ENCODE measurements at regions not wholly inside any gene's neighbourhood (a gene's known extent, or its start where the extent isn't known, plus 50 kb on each side); places are given as distances from the start of the nearest gene placed in this dataset.

- no peak for DNase-seq
These were observed 267.1 kb downstream of the ADGB start for GRCh38 chr6:146865756-146866379.

GRCh38 chr6:146866731-146867414, 268.1 kb downstream of the ADGB start:
- DNase-seq, result no peak

- no peak for DNase-seq
These were observed 270.0 kb downstream of the ADGB start for GRCh38 chr6:146868671-146869209.

- DNase-seq, result no peak
These were observed 272.0 kb downstream of the ADGB start for GRCh38 chr6:146870760-146871159.

GRCh38 chr6:146871611-146872425, 273.0 kb downstream of the ADGB start:
- DNase-seq, result no peak

GRCh38 chr6:146872426-146872785, 273.6 kb downstream of the ADGB start:
- DNase-seq, result no peak

- no peak for DNase-seq
These were observed 275.7 kb downstream of the ADGB start for GRCh38 chr6:146874278-146875018.

- no peak for DNase-seq
These were observed 277.1 kb downstream of the ADGB start for GRCh38 chr6:146875927-146876270.

GRCh38 chr6:146876271-146877151, 277.7 kb downstream of the ADGB start:
- no peak for DNase-seq

GRCh38 chr6:146878168-146878951, 279.6 kb downstream of the ADGB start:
- DNase-seq, result no peak

- DNase-seq, result no peak
These were observed 280.2 kb downstream of the ADGB start for GRCh38 chr6:146878952-146879340.

GRCh38 chr6:146879406-146880117, 280.8 kb downstream of the ADGB start:
- DNase-seq, result no peak

- DNase-seq, result no peak
These were observed 282.7 kb downstream of the ADGB start for GRCh38 chr6:146881228-146882181.

GRCh38 chr6:146883640-146884531, 285.1 kb downstream of the ADGB start:
- DNase-seq, result no peak

- DNase-seq, result no peak
These were observed 286.0 kb downstream of the ADGB start for GRCh38 chr6:146884728-146885127.

- DNase-seq, result no peak
These were observed 287.1 kb downstream of the ADGB start for GRCh38 chr6:146885708-146886457.

Measured in right forelimb (tissue), 1 donor.